ENCODE measurements at regions not wholly inside any gene's neighbourhood (a gene's known extent, or its start where the extent isn't known, plus 50 kb on each side); places are given as distances from the start of the nearest gene placed in this dataset.

DNA sequence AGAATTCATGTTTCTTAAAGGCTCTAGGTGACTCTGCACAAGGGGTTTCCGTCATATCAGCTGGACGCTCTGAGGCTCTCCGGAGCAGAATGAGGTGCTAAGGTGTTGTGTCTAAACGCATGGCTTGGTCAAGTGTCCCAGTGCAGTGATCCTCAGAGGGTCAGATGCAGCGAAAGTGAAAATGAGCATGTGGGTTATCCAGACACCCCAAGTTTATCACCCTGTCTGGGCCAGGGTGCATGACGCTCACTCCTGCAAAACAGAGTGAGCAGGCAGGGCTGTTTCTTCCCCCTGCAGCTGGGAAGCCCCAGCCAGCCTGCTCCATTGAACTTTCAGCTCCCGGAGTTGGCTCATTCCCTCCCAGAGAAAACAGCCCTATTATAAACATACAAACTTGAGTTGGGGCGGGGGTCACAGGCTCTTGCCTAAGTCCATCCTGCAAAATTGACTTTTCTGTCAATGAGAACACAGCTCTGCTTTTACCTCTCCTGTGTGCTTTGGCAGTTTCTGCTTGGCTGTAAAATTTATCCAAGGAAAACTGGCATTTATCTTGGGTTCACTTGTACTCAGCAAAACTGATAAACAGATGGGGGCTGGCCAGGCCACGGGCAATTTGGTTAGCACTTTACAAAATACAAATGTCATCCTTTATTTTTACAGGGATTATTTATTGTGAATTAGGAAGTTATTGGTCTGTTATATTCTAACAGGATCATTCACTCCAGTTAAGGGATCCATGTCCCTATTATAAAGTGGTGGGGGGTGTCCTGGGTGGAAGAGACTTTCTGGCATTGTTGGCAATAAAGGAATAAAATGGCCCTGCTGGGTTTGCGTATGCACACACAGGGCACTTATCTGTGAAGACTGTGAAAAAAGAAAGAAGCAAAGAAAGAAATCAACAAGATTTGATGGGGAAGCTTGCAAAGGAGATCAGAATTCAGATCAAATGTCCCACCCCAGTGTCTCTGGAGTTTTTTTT lies 154.9 kb downstream of the FOXA2 start:
- FAIRE-seq = no peak
- H3K9ac ChIP-seq (ENCODE audit: low read length in 3 of 3) = no peak overlapping the region
- peaks cover 0 to 6% (median 1%) of the 10 kb centered on the region in 3 donors for H3K9me3 ChIP-seq (ENCODE audit: control insufficient read depth in 2 of 3, insufficient read depth in 1 of 3, low read length in 3 of 3)
- intact Hi-C loops (cut with DNase I) = no loop called here
- no peak overlapping the region for H3K27ac ChIP-seq (ENCODE audit: low read depth in 2 of 2, low read length in 2 of 2)
- DNase-seq = no peak
- no peak overlapping the region for H3K4me3 ChIP-seq (ENCODE audit: low read length in 3 of 3)
- H3K27me3 ChIP-seq (ENCODE audit: control insufficient read depth, insufficient read depth, low read length) = no peaks in the 10 kb centered on the region
- peaks cover 0 to 5% (median 0%) of the 10 kb centered on the region in 3 donors for H3K4me1 ChIP-seq (ENCODE audit: control insufficient read depth in 2 of 3, insufficient read depth in 2 of 3, low read depth in 1 of 3, low read length in 3 of 3)
- H3K36me3 ChIP-seq (ENCODE audit: control insufficient read depth in 2 of 3, insufficient read depth in 3 of 3, low read length in 3 of 3) = no peaks in the 10 kb centered on the region
- no peak for TF ChIP-seq CTCF (IDR thresholded peaks at IDR 0.05; ENCODE audit: borderline replicate concordance, extremely low read depth, insufficient read depth)

DNA sequence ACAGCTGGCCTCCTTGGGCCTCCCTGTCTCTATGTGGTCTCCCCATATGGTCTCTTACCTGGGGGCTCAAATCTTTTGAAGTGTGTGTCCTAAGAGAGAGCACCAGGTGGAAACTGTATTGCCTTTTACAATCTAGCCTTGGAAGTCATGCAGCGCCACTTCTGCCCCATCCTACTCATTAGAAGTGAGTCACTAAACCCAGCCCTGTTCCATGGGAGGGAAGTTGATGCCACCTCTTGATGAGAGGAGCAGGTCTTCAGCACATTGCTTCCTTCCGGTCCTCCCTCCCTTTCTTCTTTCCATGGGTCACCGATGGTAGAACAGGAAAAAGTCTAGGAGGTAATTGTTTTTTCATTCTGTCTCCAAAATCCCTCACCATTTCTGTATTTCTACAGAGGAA lies 156.3 kb downstream of the FOXA2 start:
- no peak for FAIRE-seq
- intact Hi-C loops (cut with DNase I) = no loop called here
- Histone ChIP-seq H3K27me3 (ENCODE audit: control insufficient read depth, insufficient read depth, low read length) (no peaks in the 10 kb centered on the region), H3K27ac (ENCODE audit: low read depth in 2 of 2, low read length in 2 of 2) (no peak overlapping the region), H3K36me3 (ENCODE audit: control insufficient read depth in 2 of 3, insufficient read depth in 3 of 3, low read length in 3 of 3) (no peaks in the 10 kb centered on the region), H3K9ac (ENCODE audit: low read length in 3 of 3) (no peak overlapping the region), H3K9me3 (ENCODE audit: control insufficient read depth in 2 of 3, insufficient read depth in 1 of 3, low read length in 3 of 3) (no peaks in the 10 kb centered on the region), H3K4me3 (ENCODE audit: low read length in 3 of 3) (no peak overlapping the region), H3K4me1 (ENCODE audit: control insufficient read depth in 2 of 3, insufficient read depth in 2 of 3, low read depth in 1 of 3, low read length in 3 of 3) (peaks cover 0 to 5% (median 0%) of the 10 kb centered on the region in 3 donors)
- no peak for DNase-seq
- no peak for TF ChIP-seq CTCF (IDR thresholded peaks at IDR 0.05; ENCODE audit: borderline replicate concordance, extremely low read depth, insufficient read depth)

DNA sequence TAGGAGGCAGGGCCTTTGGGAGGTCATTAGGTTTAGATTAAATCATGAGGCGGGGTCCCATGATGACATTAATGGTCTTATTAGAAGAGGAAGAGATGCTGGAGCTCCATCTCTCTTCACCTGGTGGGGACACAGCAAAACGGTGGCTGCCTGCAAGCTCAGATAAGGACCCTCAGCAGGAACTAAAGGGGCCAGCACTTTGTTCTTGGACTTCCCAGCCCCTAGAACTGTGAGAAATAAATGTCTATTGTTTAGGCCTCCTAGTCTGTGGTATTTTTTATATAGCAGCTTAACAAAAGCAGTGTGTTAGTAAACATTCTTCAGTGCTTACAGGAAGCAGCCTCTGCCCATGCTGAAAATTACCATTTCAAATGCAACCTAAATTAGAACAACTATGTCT lies 157.6 kb downstream of the FOXA2 start:
- TF ChIP-seq CTCF (IDR thresholded peaks at IDR 0.05; ENCODE audit: borderline replicate concordance, extremely low read depth, insufficient read depth) = no peak
- FAIRE-seq (no peak), DNase-seq (no peak)
- intact Hi-C loops (cut with DNase I) = no loop called here
- no peak overlapping the region for H3K27ac ChIP-seq (ENCODE audit: low read depth in 2 of 2, low read length in 2 of 2)
- no peak overlapping the region for H3K9ac ChIP-seq (ENCODE audit: low read length in 3 of 3)
- peaks cover 0 to 5% (median 0%) of the 10 kb centered on the region in 3 donors for H3K4me1 ChIP-seq (ENCODE audit: control insufficient read depth in 2 of 3, insufficient read depth in 2 of 3, low read depth in 1 of 3, low read length in 3 of 3)
- no peaks in the 10 kb centered on the region for H3K9me3 ChIP-seq (ENCODE audit: control insufficient read depth in 2 of 3, insufficient read depth in 1 of 3, low read length in 3 of 3)
- H3K4me3 ChIP-seq (ENCODE audit: low read length in 3 of 3) = no peak overlapping the region
- no peaks in the 10 kb centered on the region for H3K36me3 ChIP-seq (ENCODE audit: control insufficient read depth in 2 of 3, insufficient read depth in 3 of 3, low read length in 3 of 3)
- H3K27me3 ChIP-seq (ENCODE audit: control insufficient read depth, insufficient read depth, low read length) = no peaks in the 10 kb centered on the region
